B cell (primary cell): ENCODE measurements at regions not wholly inside any gene's neighbourhood (a gene's known extent, or its start where the extent isn't known, plus 50 kb on each side); places are given as distances from the start of the nearest gene placed in this dataset.

Source experiments
- ATAC-seq: fragments of 200-7000 bp; cut with Tn5 transposase; one replicate; pipeline ENCODE4 v1.10.0; 2021; ENCODE audit warnings: low read depth, mild to moderate bottlenecking, moderate number of reproducible peaks, moderate library complexity
- CTCF ChIA-PET: fragments of 350-600 bp; sonication (Branson Sonifier 250); formaldehyde crosslinking; loops from one replicate; lab custom pipeline; 2021; ENCODE audit warnings: antibody characterized with exemption, inconsistent platforms; lab: Charles Lee
- POLR2A ChIA-PET: fragments of 350-600 bp; sonication (Branson Sonifier 250); formaldehyde crosslinking; loops from one replicate; lab custom pipeline; 2021; ENCODE audit warnings: antibody characterized with exemption; lab: Charles Lee
- DNase-seq: peaks from one replicate; pipeline ENCODE4 v3.0.0; 2013
- H2AFZ ChIP-seq: 2 replicates; pipeline ENCODE4 v1.6.1; 2012; ENCODE audit warnings: mild to moderate bottlenecking, low read depth, low read length; ENCODE audit not compliant: insufficient read depth, poor library complexity, severe bottlenecking
- H3K27ac ChIP-seq, 2 donors: 1 replicate in 1 of 2; 2 replicates in 1 of 2; pipeline ENCODE4 v1.5.1; 2012 to 2013; ENCODE audit warnings: low read length in 2 of 2, mild to moderate bottlenecking in 2 of 2, moderate library complexity in 1 of 2
- H3K27me3 ChIP-seq, 4 experiments: fragments of 200-600 bp in 1 of 4; sonication (generic) in 1 of 4; replicated peaks in 1 of 4; 1 replicate in 2 of 4; 2 replicates in 2 of 4; pipeline versions ENCODE4 v1.6.1 to v1.7.0; 2013 to 2016; ENCODE audit warnings: low read length in 3 of 4, mild to moderate bottlenecking in 2 of 4, mixed read lengths in 1 of 4, moderate library complexity in 1 of 4; ENCODE audit not compliant: insufficient read depth in 4 of 4, control insufficient read depth in 3 of 4; ENCODE audit errors: control extremely low read depth in 1 of 4
- H3K36me3 ChIP-seq, 2 experiments: replicated peaks in 1 of 2; 1 replicate in 1 of 2; 2 replicates in 1 of 2; pipeline versions ENCODE4 v1.6.1 to v1.7.1; 2013; ENCODE audit warnings: low read length in 1 of 2; ENCODE audit not compliant: insufficient read depth in 2 of 2, control insufficient read depth in 1 of 2; ENCODE audit errors: control extremely low read depth in 1 of 2, extremely low read depth in 1 of 2
- H3K4me1 ChIP-seq, 2 donors: fragments of 200-600 bp in 1 of 2; sonication (generic) in 1 of 2; 1 replicate in 1 of 2; 2 replicates in 1 of 2; pipeline versions ENCODE4 v1.5.1 to v1.6.1; 2013 to 2017; ENCODE audit warnings: low read length in 2 of 2; ENCODE audit not compliant: control insufficient read depth in 2 of 2, insufficient read depth in 2 of 2
- H3K4me2 ChIP-seq: replicated peaks from 2 replicates; pipeline ENCODE3; 2012; ENCODE audit warnings: mild to moderate bottlenecking, low read depth, low read length; ENCODE audit not compliant: poor library complexity, severe bottlenecking
- H3K4me3 ChIP-seq, 5 experiments: fragments of 200-600 bp in 1 of 5; sonication (generic) in 1 of 5; 1 replicate in 3 of 5; 2 replicates in 2 of 5; pipeline versions ENCODE4 v1.5.1 to v1.7.0; 2011 to 2016; ENCODE audit warnings: low read length in 4 of 5, mild to moderate bottlenecking in 4 of 5, low read depth in 2 of 5, control low read depth in 1 of 5, moderate library complexity in 1 of 5; ENCODE audit not compliant: insufficient read depth in 1 of 5; ENCODE audit errors: control extremely low read depth in 1 of 5, extremely low read depth in 1 of 5
- H3K79me2 ChIP-seq: fragments of 200-600 bp; sonication (generic); one replicate; pipeline ENCODE4 v1.6.0; 2016; ENCODE audit warnings: low read length; ENCODE audit not compliant: control insufficient read depth, insufficient read depth
- H3K9ac ChIP-seq: fragments of 200-600 bp; sonication (generic); 2 replicates; pipeline ENCODE4 v1.6.1; 2017; ENCODE audit warnings: mild to moderate bottlenecking, low read length, moderate library complexity
- H3K9me3 ChIP-seq, 3 donors: one replicate each; pipeline versions ENCODE4 v1.6.1 to v1.7.1; 2013; ENCODE audit warnings: low read length in 2 of 3; ENCODE audit not compliant: control insufficient read depth in 2 of 3, insufficient read depth in 1 of 3; ENCODE audit errors: control extremely low read depth in 1 of 3
- H4K20me1 ChIP-seq: 2 replicates; pipeline ENCODE4 v1.6.0; 2012; ENCODE audit warnings: mild to moderate bottlenecking, low read length; ENCODE audit not compliant: insufficient read depth, control insufficient read depth, poor library complexity, severe bottlenecking
- H3K27ac Mint-ChIP-seq: one replicate; pipeline ENCODE4 v1.8.0; 2021; ENCODE audit warnings: mixed read lengths
- H3K27me3 Mint-ChIP-seq: one replicate; pipeline ENCODE4 v1.8.0; 2021; ENCODE audit warnings: mixed read lengths
- H3K4me1 Mint-ChIP-seq: one replicate; pipeline ENCODE4 v1.8.0; 2021; ENCODE audit warnings: mixed read lengths
- H3K4me3 Mint-ChIP-seq: one replicate; pipeline ENCODE4 v1.8.0; 2021; ENCODE audit warnings: mixed read lengths
- H3K9me3 Mint-ChIP-seq: one replicate; pipeline ENCODE4 v1.8.0; 2022; ENCODE audit warnings: mixed read lengths; ENCODE audit not compliant: insufficient read depth
- EZH2 ChIP-seq: IDR thresholded peaks from 2 replicates; pipeline ENCODE4 v1.6.1; 2012; ENCODE audit warnings: borderline replicate concordance, low read depth, mild to moderate bottlenecking, moderate library complexity, low read length; ENCODE audit not compliant: insufficient read depth, poor library complexity, severe bottlenecking
- WGBS: methylation state at CpG from one replicate; pipeline ENCODE4 v1.1.5; 2013; ENCODE audit warnings: missing lambda C conversion rate; ENCODE audit not compliant: insufficient coverage; 5-methylcytosine and 5-hydroxymethylcytosine counted together
- intact Hi-C: fragments of 100-400 bp; cut with micrococcal nuclease; formaldehyde crosslinking; loops from one replicate; pipeline ENCODE4 v1.10.0; 2022
- TF ChIP-seq, protein P1 (sequence below): fragments of 200-600 bp; IDR thresholded peaks from one replicate; pipeline ENCODE4 v1.8.0; 2022; ENCODE audit warnings: antibody characterized with exemption, mild to moderate bottlenecking

DNA sequence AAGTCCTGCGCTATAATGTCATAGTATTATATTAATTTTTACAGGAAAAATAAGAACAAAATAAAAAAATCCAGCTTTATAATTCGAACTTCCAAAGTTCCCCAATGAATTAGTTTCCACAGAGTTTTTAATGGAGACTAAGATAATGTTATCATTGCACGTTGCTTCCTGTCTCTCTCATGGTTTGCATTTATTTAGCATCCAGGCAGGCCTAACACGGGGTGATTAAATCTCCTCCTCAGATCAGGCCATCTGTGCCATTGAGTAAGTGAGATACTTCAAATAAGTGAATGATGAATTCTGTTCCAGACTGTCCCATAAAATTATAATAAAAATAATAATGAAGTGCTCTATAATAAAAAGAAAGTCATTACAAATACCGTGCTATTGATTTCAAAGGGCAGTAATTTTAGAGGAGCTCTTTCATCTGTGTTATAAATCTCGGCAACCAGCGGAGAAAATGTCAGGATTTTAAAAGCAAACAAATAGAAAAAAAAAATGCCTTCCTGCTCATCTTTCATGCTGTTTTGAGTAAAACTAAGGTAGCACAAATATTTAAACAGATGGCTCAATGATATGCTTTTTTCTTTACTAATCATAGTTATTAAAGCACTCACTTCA is 570.6 kb upstream of the ZNF608 start:
- peaks cover 10% of the 10 kb centered on the region for H3K9me3 Mint-ChIP-seq
- no peaks in the 10 kb centered on the region for H4K20me1 ChIP-seq
- no CpG with 5 or more reads among the region's 7 CpGs for whole genome bisulfite sequencing
- H3K4me3 ChIP-seq: no peak overlapping the region
- CTCF ChIA-PET: no interaction called here
- H3K27ac ChIP-seq: no peak overlapping the region
- no peaks in the 10 kb centered on the region for H3K36me3 ChIP-seq
- H3K9me3 ChIP-seq: peaks cover 0 to 9% (median 5%) of the 10 kb centered on the region in 3 donors
- no peaks in the 10 kb centered on the region for H3K79me2 ChIP-seq
- H3K4me2 ChIP-seq: no peak overlapping the region
- H3K4me3 Mint-ChIP-seq: no peak overlapping the region
- no peak overlapping the region for H3K27ac Mint-ChIP-seq
- H3K27me3 ChIP-seq: no peaks in the 10 kb centered on the region
- ATAC-seq: no peak
- no peaks in the 10 kb centered on the region for H3K4me1 ChIP-seq
- TF ChIP-seq, protein P1, sequence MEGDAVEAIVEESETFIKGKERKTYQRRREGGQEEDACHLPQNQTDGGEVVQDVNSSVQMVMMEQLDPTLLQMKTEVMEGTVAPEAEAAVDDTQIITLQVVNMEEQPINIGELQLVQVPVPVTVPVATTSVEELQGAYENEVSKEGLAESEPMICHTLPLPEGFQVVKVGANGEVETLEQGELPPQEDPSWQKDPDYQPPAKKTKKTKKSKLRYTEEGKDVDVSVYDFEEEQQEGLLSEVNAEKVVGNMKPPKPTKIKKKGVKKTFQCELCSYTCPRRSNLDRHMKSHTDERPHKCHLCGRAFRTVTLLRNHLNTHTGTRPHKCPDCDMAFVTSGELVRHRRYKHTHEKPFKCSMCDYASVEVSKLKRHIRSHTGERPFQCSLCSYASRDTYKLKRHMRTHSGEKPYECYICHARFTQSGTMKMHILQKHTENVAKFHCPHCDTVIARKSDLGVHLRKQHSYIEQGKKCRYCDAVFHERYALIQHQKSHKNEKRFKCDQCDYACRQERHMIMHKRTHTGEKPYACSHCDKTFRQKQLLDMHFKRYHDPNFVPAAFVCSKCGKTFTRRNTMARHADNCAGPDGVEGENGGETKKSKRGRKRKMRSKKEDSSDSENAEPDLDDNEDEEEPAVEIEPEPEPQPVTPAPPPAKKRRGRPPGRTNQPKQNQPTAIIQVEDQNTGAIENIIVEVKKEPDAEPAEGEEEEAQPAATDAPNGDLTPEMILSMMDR: no peak
- no peak for TF ChIP-seq EZH2
- no peaks in the 10 kb centered on the region for H3K27me3 Mint-ChIP-seq
- no peak for DNase-seq
- POLR2A ChIA-PET: no interaction called here
- H3K9ac ChIP-seq: no peak overlapping the region
- H3K4me1 Mint-ChIP-seq: no peaks in the 10 kb centered on the region
- H2AFZ ChIP-seq: no peak overlapping the region
- intact Hi-C loops: no loop called here

DNA sequence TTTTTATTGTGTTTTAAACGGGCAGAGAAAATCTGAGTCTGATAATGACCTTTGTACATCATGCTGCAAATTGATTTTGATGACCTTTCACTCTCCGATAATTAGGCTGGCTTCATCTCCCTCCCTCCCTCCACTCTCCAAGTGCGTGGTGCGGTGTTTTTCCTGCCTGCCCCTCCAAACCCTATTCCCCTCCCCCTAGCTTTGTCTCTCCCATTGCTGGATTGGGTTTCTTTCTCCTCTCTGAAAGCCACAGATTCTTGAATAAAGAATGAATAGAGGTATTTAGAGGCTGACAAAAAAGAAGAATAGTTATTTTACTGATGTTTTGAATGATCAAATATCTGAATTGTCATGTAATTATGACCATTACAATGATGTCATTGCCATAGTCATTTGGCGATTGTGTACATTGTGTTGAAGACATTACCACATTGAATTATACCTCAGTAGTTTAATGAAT is 571.1 kb upstream of the ZNF608 start:
- ATAC-seq (no peak), DNase-seq (no peak)
- no peak overlapping the region for H3K4me3 Mint-ChIP-seq
- CTCF ChIA-PET: no interaction called here
- WGBS: no CpG with 5 or more reads among the region's 5 CpGs
- no peaks in the 10 kb centered on the region for H3K4me1 Mint-ChIP-seq
- Histone ChIP-seq H3K4me1 (no peaks in the 10 kb centered on the region), H3K79me2 (no peaks in the 10 kb centered on the region), H3K27me3 (no peaks in the 10 kb centered on the region), H3K4me3 (no peak overlapping the region), H4K20me1 (no peaks in the 10 kb centered on the region), H3K36me3 (no peaks in the 10 kb centered on the region), H3K9ac (no peak overlapping the region), H3K27ac (no peak overlapping the region), H3K4me2 (no peak overlapping the region), H3K9me3 (peaks cover 0 to 9% (median 5%) of the 10 kb centered on the region in 3 donors), H2AFZ (no peak overlapping the region)
- intact Hi-C loops: no loop called here
- H3K27me3 Mint-ChIP-seq: no peaks in the 10 kb centered on the region
- TF ChIP-seq, protein P1: no peak
- no peak for TF ChIP-seq EZH2
- peaks cover 9% of the 10 kb centered on the region for H3K9me3 Mint-ChIP-seq
- H3K27ac Mint-ChIP-seq: no peak overlapping the region
- POLR2A ChIA-PET: no interaction called here
